ENCODE measurements at regions not wholly inside any gene's neighbourhood (a gene's known extent, or its start where the extent isn't known, plus 50 kb on each side); places are given as distances from the start of the nearest gene placed in this dataset.

GRCh38 chr2:12296915-12297314 is 419.8 kb upstream of the TRIB2 start:
- Histone ChIP-seq H3K79me2 (ENCODE audit: low read length) (no peaks in the 10 kb centered on the region), H3K27me3 (ENCODE audit: low read depth, low read length) (peaks cover 57% of the 10 kb centered on the region), H3K27ac (ENCODE audit: low read length) (no peak overlapping the region), H3K4me2 (ENCODE audit: low read length) (no peak overlapping the region), H3K4me1 (ENCODE audit: low read length) (peaks cover 19% of the 10 kb centered on the region), H4K20me1 (ENCODE audit: insufficient read depth, low read length) (0 out of 2 replicates have a peak, but pooled peaks cover 4% of the 10 kb centered on the region), H3K9ac (ENCODE audit: low read length) (no peak overlapping the region), H3K36me3 (replicated peaks; ENCODE audit: low read depth, low read length) (no peaks in the 10 kb centered on the region), H2AFZ (ENCODE audit: low read depth, low read length) (no peak overlapping the region), H3K9me3 (ENCODE audit: insufficient read depth, low read length) (no peaks in the 10 kb centered on the region), H3K4me3 (ENCODE audit: low read length) (no peak overlapping the region)
- TF ChIP-seq CTCF (IDR thresholded peaks at IDR 0.05; ENCODE audit: low read depth, low read length) (no peak), EZH2phosphoT487 (IDR thresholded peaks at IDR 0.05; ENCODE audit: low read depth) (no peak)

DNA sequence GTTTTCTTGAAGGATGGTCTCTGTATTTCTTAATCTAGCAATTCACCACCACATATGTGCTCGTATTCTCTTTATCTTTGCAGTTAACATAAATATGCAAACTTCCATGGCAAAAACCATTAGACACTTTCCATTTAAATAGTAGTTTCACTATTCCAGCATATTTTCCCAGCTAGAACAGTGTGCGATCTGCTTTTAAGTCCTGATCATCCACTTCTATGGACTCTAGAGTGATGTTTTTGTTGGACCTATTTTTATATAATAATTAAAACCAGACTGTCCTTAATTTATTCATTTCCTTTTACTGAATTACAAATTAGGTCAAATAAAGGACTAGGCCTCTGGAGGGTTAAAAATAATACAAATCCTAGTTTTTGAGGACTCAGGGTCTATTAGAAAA is 418.4 kb upstream of the TRIB2 start:
- H3K9me3 ChIP-seq (ENCODE audit: insufficient read depth, low read length): no peaks in the 10 kb centered on the region
- H3K79me2 ChIP-seq (ENCODE audit: low read length): no peaks in the 10 kb centered on the region
- H3K4me3 ChIP-seq (ENCODE audit: low read length): no peak overlapping the region
- H3K4me2 ChIP-seq (ENCODE audit: low read length): no peak overlapping the region
- H4K20me1 ChIP-seq (ENCODE audit: insufficient read depth, low read length): 0 out of 2 replicates have a peak, but pooled peaks cover 4% of the 10 kb centered on the region
- H3K9ac ChIP-seq (ENCODE audit: low read length): no peak overlapping the region
- TF ChIP-seq CTCF (IDR thresholded peaks at IDR 0.05; ENCODE audit: low read depth, low read length) (no peak), EZH2phosphoT487 (IDR thresholded peaks at IDR 0.05; ENCODE audit: low read depth) (no peak)
- H3K36me3 ChIP-seq (replicated peaks; ENCODE audit: low read depth, low read length): no peaks in the 10 kb centered on the region
- no peak overlapping the region for H3K27ac ChIP-seq (ENCODE audit: low read length)
- H2AFZ ChIP-seq (ENCODE audit: low read depth, low read length): no peak overlapping the region
- peaks cover 53% of the 10 kb centered on the region for H3K27me3 ChIP-seq (ENCODE audit: low read depth, low read length)
- H3K4me1 ChIP-seq (ENCODE audit: low read length): peaks cover 14% of the 10 kb centered on the region

DNA sequence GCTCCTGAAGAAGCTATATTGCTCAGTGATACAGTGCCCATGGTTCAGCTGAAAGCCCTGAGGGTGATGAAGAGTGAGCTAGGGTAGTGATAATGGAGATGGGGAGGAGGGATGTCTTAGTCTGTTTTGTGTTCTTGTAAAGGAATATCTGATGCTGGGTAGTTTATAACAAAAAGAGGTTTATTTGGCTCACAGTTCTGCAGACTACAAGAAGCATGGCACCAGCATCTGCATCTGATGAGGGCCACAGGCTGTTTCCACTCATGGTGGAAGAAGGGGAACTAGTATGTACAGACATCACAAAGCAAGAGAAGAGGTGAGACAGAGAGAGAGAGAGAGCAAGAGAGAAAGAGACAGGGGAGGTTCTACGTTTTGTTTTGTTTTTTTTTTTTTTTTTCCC is 417.3 kb upstream of the TRIB2 start:
- no peaks in the 10 kb centered on the region for H3K9me3 ChIP-seq (ENCODE audit: insufficient read depth, low read length)
- H3K4me1 ChIP-seq (ENCODE audit: low read length): peaks cover 3% of the 10 kb centered on the region
- no peaks in the 10 kb centered on the region for H4K20me1 ChIP-seq (ENCODE audit: insufficient read depth, low read length)
- H3K36me3 ChIP-seq (replicated peaks; ENCODE audit: low read depth, low read length): no peaks in the 10 kb centered on the region
- no peak overlapping the region for H3K27ac ChIP-seq (ENCODE audit: low read length)
- no peak overlapping the region for H3K9ac ChIP-seq (ENCODE audit: low read length)
- no peak overlapping the region for H3K4me2 ChIP-seq (ENCODE audit: low read length)
- no peak overlapping the region for H2AFZ ChIP-seq (ENCODE audit: low read depth, low read length)
- no peak overlapping the region for H3K4me3 ChIP-seq (ENCODE audit: low read length)
- H3K79me2 ChIP-seq (ENCODE audit: low read length): no peaks in the 10 kb centered on the region
- TF ChIP-seq EZH2phosphoT487 (IDR thresholded peaks at IDR 0.05; ENCODE audit: low read depth) (no peak), CTCF (IDR thresholded peaks at IDR 0.05; ENCODE audit: low read depth, low read length) (no peak)
- peaks cover 50% of the 10 kb centered on the region for H3K27me3 ChIP-seq (ENCODE audit: low read depth, low read length)

- TF ChIP-seq CTCF (IDR thresholded peaks at IDR 0.05; ENCODE audit: low read depth, low read length) (no peak), EZH2phosphoT487 (IDR thresholded peaks at IDR 0.05; ENCODE audit: low read depth) (no peak)
- no peak overlapping the region for H3K9ac ChIP-seq (ENCODE audit: low read length)
- no peak overlapping the region for H3K4me2 ChIP-seq (ENCODE audit: low read length)
- no peak overlapping the region for H2AFZ ChIP-seq (ENCODE audit: low read depth, low read length)
- H3K4me3 ChIP-seq (ENCODE audit: low read length): no peak overlapping the region
- H3K4me1 ChIP-seq (ENCODE audit: low read length): no peaks in the 10 kb centered on the region
- no peaks in the 10 kb centered on the region for H4K20me1 ChIP-seq (ENCODE audit: insufficient read depth, low read length)
- H3K27me3 ChIP-seq (ENCODE audit: low read depth, low read length): peaks cover 43% of the 10 kb centered on the region
- H3K27ac ChIP-seq (ENCODE audit: low read length): no peak overlapping the region
- H3K79me2 ChIP-seq (ENCODE audit: low read length): no peaks in the 10 kb centered on the region
- no peaks in the 10 kb centered on the region for H3K36me3 ChIP-seq (replicated peaks; ENCODE audit: low read depth, low read length)
- no peaks in the 10 kb centered on the region for H3K9me3 ChIP-seq (ENCODE audit: insufficient read depth, low read length)
These were observed 416.6 kb upstream of the TRIB2 start for GRCh38 chr2:12300019-12300602.
